ENCODE measurements at regions not wholly inside any gene's neighbourhood (a gene's known extent, or its start where the extent isn't known, plus 50 kb on each side); places are given as distances from the start of the nearest gene placed in this dataset.
A peak's percentile ranks its signal among the peaks of the same experiment; 100 is the strongest.

DNA sequence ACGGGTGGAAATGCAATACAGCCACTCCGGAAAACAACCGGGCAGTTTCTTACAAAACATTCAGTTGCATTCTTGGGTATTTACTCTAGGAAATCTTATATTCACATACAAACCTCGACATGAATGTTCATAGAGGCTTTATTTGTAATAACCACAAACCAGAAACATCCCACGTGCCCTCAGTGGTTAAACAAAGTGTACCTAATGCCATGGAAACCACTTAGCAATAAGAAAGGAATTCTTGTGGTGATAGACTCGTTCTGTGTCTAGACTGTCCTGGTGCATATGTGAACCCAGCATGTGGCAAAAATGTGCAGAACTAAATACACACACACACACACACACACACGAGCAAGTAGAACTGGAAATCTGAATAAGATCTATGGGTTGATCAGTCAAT lies 1073.3 kb downstream of the TBC1D22A start:
- TF ChIP-seq, protein P1, sequence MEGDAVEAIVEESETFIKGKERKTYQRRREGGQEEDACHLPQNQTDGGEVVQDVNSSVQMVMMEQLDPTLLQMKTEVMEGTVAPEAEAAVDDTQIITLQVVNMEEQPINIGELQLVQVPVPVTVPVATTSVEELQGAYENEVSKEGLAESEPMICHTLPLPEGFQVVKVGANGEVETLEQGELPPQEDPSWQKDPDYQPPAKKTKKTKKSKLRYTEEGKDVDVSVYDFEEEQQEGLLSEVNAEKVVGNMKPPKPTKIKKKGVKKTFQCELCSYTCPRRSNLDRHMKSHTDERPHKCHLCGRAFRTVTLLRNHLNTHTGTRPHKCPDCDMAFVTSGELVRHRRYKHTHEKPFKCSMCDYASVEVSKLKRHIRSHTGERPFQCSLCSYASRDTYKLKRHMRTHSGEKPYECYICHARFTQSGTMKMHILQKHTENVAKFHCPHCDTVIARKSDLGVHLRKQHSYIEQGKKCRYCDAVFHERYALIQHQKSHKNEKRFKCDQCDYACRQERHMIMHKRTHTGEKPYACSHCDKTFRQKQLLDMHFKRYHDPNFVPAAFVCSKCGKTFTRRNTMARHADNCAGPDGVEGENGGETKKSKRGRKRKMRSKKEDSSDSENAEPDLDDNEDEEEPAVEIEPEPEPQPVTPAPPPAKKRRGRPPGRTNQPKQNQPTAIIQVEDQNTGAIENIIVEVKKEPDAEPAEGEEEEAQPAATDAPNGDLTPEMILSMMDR (IDR thresholded peaks at IDR 0.05), result no peak
- H3K27ac ChIP-seq, result no peak overlapping the region
- no peak for DNase-seq (ENCODE audit: low spot score)
- no peak overlapping the region for H3K4me3 ChIP-seq

- H3K27ac ChIP-seq, result no peak overlapping the region
- TF ChIP-seq, protein P1 (IDR thresholded peaks at IDR 0.05), result no peak
- H3K4me3 ChIP-seq, result no peak overlapping the region
- DNase-seq (ENCODE audit: low spot score), result no peak
Observed at GRCh38 chr22:47826016-47826415, 1063.6 kb downstream of the TBC1D22A start.

DNA sequence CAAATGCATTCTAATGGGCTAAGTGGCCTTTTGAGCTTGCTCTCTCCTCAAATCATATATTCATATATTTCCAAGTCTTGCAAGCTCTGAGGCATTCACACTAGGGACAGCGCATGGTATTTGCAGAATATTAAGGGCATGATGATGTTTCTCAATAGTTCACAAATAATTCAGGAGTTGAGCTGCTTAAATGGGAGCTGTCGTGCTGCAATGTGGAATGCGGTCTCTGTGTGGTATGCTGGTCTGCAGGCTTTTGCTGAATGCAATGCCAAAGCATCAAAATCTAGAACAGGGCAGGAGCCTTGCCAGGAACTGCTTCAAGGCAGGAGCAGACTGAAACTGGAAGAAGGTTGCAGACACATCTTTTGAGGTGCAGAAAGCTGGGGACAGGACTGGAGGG lies 1060.0 kb downstream of the TBC1D22A start:
- TF ChIP-seq, protein P1 (IDR thresholded peaks at IDR 0.05), result no peak
- DNase-seq (ENCODE audit: low spot score), result peak; percentile 26
- Histone ChIP-seq H3K27ac (no peak overlapping the region), H3K4me3 (no peak overlapping the region)

DNA sequence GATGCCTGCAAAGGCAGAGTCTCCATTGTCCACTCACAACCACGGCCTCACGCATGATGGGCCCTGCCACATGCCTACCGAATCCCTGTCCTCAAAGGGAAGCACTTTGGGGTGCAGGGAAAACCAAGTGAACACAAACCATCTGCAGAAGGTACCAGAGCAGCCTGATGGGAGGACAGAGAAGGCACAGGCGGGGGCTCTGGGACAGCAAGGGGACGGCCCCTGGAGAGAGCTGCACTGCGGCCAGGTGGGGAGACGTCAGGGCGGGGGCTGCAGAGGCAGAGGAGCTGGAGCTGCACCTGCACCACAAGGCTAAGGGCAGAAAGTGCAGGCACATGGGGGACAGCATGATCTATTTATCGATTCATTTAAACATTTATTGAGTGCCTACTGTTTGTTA lies 1056.0 kb downstream of the TBC1D22A start:
- peak; percentile 47 for DNase-seq (ENCODE audit: low spot score)
- TF ChIP-seq, protein P1 (IDR thresholded peaks at IDR 0.05), result no peak

DNA sequence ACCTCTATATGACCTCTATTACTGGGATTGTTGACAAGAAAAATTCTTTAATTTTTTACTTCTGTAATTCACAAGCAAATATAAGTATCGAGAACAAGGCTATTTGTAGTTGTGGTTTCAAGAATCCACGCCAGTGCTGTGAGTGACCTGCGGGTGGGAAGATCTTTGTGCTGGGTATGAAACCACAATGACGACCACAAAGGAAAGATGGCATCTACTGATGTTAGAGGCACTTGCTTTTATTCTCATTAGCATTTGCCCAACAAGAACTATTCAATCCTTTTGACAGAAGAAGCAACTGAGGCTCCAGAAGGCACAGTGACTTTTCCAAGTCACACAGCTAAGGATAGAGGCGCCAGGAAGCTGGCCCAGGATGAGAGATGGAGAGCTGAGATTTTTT lies 1054.9 kb downstream of the TBC1D22A start:
- Histone ChIP-seq H3K4me3 (no peak overlapping the region), H3K27ac (no peak overlapping the region)
- TF ChIP-seq, protein P1 (IDR thresholded peaks at IDR 0.05), result no peak
- DNase-seq (ENCODE audit: low spot score), result no peak

More for the DNA sequence above, 1056.0 kb downstream of the TBC1D22A start:
- Histone ChIP-seq H3K27ac (no peak overlapping the region), H3K4me3 (no peak overlapping the region)

DNA sequence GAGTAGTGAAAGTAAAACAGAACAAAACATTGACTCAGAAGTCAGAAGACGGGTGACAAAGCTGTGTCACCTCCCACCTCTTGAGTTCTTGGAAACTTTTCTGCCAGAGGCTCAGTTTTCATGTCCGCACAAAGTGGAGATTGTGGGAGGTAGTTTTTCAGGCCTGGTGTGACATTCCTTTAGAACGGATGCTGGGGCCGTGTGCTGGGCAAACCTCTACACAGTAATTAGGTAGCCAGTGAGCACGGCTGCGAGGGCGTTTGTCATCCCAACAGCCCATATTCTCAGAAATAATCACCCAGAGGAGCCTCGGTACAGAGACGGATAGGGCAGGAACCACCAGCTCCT lies 1054.4 kb downstream of the TBC1D22A start:
- Histone ChIP-seq H3K4me3 (no peak overlapping the region), H3K27ac (no peak overlapping the region)
- DNase-seq (ENCODE audit: low spot score), result no peak
- TF ChIP-seq, protein P1 (IDR thresholded peaks at IDR 0.05), result no peak

- TF ChIP-seq, protein P1 (IDR thresholded peaks at IDR 0.05), result no peak
- no peak overlapping the region for H3K4me3 ChIP-seq
- no peak for DNase-seq (ENCODE audit: low spot score)
- no peak overlapping the region for H3K27ac ChIP-seq
Observed at GRCh38 chr22:47816121-47816862, 1053.8 kb downstream of the TBC1D22A start.
